Cardiac fibroblast (primary cell): ENCODE measurements at regions not wholly inside any gene's neighbourhood (a gene's known extent, or its start where the extent isn't known, plus 50 kb on each side); places are given as distances from the start of the nearest gene placed in this dataset.
"Not testable (repeated sequence)": the region's sequence is repeated elsewhere in the genome, so short reads cannot be mapped to it uniquely, and the experiment has no call there.

Experiments
- DNase-seq, 2 donors: peaks; one replicate each; pipeline versions ENCODE4 v3.0.0 to v3.0.0-alpha.2; 2010; ENCODE audit warnings: low read depth in 2 of 2
- H3K4me3 ChIP-seq, 2 donors: replicated peaks in 1 of 2; 1 replicate in 1 of 2; 2 replicates in 1 of 2; pipeline ENCODE4 v1.5.1; 2011; ENCODE audit warnings: low read depth in 2 of 2, low read length in 2 of 2, mild to moderate bottlenecking in 2 of 2, moderate library complexity in 1 of 2
- TF ChIP-seq, protein P1 (sequence below): IDR thresholded peaks from one replicate; pipeline ENCODE4 v1.5.1; 2011; ENCODE audit warnings: low read depth, mild to moderate bottlenecking, low read length, inconsistent platforms

DNA sequence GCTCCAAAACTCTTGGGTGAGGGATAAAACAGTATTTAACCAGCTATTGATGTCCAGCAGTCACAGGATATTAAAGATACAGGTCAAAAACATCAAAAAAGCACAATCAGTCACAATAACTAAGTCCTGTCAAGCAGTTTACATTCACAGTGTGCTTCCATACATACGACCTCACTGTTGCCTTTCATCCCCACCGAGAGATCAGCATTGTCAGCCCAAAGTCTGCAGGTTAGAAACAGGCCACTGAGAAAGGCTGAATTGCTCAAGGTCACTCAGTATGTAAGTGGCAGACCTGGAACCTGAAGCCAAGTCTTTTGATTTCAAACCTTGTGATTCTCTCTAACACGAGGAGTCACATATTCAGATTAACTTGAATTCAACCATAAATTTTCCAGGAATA, 124.9 kb downstream of the GXYLT1 start:
- H3K4me3 ChIP-seq: no peak overlapping the region
- TF ChIP-seq, protein P1, sequence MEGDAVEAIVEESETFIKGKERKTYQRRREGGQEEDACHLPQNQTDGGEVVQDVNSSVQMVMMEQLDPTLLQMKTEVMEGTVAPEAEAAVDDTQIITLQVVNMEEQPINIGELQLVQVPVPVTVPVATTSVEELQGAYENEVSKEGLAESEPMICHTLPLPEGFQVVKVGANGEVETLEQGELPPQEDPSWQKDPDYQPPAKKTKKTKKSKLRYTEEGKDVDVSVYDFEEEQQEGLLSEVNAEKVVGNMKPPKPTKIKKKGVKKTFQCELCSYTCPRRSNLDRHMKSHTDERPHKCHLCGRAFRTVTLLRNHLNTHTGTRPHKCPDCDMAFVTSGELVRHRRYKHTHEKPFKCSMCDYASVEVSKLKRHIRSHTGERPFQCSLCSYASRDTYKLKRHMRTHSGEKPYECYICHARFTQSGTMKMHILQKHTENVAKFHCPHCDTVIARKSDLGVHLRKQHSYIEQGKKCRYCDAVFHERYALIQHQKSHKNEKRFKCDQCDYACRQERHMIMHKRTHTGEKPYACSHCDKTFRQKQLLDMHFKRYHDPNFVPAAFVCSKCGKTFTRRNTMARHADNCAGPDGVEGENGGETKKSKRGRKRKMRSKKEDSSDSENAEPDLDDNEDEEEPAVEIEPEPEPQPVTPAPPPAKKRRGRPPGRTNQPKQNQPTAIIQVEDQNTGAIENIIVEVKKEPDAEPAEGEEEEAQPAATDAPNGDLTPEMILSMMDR: no peak
- DNase-seq: no peak

DNA sequence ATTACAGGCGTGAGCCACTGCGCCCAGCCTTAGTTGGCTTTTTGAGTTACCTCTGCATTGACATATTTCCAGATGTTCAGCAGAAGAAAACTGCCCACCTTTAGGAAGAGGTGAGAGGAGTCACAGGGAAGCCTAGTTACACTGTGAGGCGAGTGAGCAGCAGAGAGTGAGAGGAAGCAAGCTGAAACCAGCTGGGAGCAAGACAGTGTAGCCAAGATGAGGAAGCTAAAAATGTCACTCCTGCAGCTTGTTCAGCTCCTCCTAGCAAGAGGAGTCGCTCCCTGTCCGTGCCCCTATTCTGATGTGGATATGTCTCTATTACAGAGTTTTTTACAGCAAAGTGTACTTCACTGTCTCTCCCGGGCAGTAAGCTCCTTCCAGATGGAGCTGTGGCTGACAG, 127.6 kb downstream of the GXYLT1 start:
- TF ChIP-seq, protein P1: no peak
- no peak for DNase-seq
- H3K4me3 ChIP-seq: no peak overlapping the region

DNA sequence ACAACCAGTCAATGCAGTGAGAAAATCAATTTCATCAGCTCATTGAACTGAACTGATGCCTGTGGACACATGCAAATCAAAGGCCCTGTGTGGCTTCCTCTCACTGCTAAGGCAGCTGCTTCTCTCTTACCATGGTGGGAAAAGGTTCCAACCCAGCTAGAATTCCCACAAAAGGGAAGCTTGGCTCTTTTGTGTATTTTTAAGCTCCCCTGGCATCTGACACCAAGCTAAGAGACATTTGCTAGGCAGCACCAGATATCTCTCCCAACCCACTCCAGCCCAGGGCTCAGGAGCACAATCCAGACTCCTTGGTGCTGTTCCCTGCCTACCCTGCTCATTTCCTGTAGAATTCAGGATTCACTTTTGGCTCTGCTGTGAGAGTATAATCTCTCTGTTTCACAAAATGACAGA, 129.6 kb downstream of the GXYLT1 start:
- no peak overlapping the region for H3K4me3 ChIP-seq
- DNase-seq: no peak
- TF ChIP-seq, protein P1: no peak

DNA sequence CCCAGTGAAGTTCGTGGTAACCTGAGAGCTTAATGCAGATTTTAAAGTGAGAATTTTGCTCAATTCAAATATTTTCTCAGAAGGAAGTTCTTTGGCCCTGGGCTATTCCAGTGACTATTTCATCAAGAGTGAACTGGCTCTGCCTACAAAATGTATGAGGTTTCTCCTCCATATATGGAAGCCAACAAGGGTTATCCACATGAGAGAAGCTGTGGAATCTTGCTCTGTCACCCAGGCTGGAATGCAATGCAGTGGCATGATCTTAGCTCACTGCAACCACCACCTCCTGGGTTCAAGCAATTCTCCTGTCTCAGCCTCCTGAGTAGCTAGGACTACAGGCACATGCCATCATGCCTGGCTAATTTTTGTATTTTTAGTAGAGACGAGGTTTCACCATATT, 132.2 kb downstream of the GXYLT1 start:
- not testable (repeated sequence) for DNase-seq, H3K4me3 ChIP-seq

DNA sequence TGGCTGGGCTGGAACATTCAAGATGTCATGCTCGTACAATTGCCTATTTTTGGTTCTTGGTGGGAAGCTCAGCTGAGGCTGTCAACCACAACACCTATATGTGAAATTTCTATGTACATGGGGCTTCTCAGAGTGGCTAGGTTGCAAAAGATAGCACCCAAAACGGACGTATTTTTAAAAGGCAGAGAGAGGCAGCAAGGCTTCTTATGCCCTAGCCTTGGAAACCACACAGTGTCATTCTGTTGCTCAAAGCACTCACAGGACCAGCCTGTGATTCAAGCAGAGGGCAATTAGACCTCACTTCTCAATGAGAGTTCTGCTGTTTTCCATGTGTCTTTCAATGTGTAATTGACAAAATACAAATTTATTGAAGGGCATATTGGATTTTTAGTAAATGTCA, 134.0 kb downstream of the GXYLT1 start:
- H3K4me3 ChIP-seq: no peak overlapping the region
- no peak for DNase-seq
- TF ChIP-seq, protein P1: no peak

DNA sequence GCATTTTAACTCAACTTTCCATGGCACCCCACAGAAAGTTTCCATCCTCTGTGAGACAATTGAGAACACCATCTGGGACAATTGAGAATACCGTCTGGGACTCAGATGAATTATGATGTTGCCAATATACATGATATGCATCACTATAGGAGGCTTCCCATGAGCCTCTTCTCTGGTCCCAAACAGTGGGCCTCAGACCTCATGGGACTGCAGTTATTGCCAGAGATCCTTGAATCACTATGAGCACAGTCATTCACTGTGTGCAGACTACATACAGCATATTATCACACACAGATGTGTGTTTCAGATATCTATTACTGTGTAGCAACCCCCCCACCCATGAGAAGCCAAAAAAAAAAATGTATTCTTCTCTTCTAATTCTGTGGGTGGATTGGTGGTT, 134.4 kb downstream of the GXYLT1 start:
- DNase-seq: no peak
- TF ChIP-seq, protein P1: no peak
- no peak overlapping the region for H3K4me3 ChIP-seq

DNA sequence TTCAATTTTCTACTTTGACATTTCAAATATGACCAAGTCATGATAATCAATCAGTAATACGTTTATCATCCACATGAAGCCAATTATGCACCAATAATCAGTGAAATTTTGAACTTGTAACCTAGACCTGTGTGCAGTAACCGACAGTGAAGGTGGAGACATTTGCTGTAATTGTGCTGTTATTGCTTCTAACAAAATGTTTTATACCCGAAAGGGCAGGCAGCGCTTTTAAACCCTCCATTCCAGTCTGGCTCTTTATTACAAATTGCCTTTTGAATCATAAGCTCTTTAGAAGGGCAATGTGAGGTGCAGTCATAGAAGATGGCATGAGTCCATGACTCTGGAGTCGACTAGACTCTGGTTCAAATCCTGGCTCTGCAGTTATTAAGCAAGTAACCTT, 135.7 kb downstream of the GXYLT1 start:
- TF ChIP-seq, protein P1: no peak
- no peak for DNase-seq
- no peak overlapping the region for H3K4me3 ChIP-seq
